ENCODE measurements at regions not wholly inside any gene's neighbourhood (a gene's known extent, or its start where the extent isn't known, plus 50 kb on each side); places are given as distances from the start of the nearest gene placed in this dataset.

DNA sequence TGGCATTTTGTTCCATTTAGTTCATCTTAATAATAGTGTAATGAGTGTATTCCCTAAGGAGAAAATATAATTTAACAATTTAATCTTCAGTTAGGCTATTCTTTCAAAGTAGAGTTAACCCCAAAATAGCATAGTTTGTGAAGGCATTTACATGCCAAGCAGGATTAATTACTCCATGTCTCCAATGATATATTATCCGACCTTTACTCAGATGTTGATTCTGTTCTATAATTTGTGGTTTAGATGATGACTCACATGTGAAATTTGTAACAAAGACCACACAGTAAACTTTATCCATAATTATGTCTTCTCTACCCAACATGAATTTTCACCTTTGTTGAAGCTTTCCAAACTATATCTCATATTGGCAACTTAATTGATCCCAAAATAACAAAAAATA lies 2065.2 kb downstream of the MRPL39 start:
- H2AFZ ChIP-seq (ENCODE audit: control insufficient read depth, low read length): no peak overlapping the region

DNA sequence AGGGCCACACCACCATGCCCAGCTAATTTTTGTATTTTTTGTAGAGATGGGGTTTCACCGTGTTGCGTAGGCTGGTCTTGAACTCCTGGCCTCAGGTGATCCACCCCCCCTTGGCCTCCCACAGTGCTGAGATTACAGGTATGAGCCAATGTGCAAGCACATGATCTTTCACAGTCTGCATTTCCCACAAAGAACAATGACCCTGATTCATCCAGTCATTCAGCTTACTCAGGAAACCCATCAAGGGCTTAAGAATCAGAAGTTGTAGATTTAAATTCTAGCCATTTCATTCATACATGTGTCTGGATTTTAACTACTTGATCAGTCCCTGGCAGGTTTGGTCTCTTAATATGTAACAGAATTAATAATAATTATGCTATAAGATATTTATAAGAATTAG lies 2065.7 kb downstream of the MRPL39 start:
- no peaks in the 10 kb centered on the region for H4K20me1 ChIP-seq (ENCODE audit: control insufficient read depth, extremely low read depth, insufficient read depth, low read length)
- H2AFZ ChIP-seq (ENCODE audit: control insufficient read depth, low read length): no peak overlapping the region
- no peak overlapping the region for H3K9ac ChIP-seq (ENCODE audit: control insufficient read depth, extremely low read depth, insufficient read depth, low read length)
- no peak for DNase-seq (ENCODE audit: low read depth, low spot score)
- no peaks in the 10 kb centered on the region for H3K9me1 ChIP-seq (ENCODE audit: control insufficient read depth, extremely low read depth, insufficient read depth, low read length)
- no peak overlapping the region for H3K4me2 ChIP-seq (ENCODE audit: control insufficient read depth, extremely low read depth, insufficient read depth, low read depth, low read length)
- H3K9me3 ChIP-seq (ENCODE audit: control insufficient read depth, low read depth, low read length): no peaks in the 10 kb centered on the region
- FAIRE-seq: no peak
- TF ChIP-seq EZH2 (IDR thresholded peaks at IDR 0.05; ENCODE audit: low read length): no peak
- TF ChIP-seq, protein P1, sequence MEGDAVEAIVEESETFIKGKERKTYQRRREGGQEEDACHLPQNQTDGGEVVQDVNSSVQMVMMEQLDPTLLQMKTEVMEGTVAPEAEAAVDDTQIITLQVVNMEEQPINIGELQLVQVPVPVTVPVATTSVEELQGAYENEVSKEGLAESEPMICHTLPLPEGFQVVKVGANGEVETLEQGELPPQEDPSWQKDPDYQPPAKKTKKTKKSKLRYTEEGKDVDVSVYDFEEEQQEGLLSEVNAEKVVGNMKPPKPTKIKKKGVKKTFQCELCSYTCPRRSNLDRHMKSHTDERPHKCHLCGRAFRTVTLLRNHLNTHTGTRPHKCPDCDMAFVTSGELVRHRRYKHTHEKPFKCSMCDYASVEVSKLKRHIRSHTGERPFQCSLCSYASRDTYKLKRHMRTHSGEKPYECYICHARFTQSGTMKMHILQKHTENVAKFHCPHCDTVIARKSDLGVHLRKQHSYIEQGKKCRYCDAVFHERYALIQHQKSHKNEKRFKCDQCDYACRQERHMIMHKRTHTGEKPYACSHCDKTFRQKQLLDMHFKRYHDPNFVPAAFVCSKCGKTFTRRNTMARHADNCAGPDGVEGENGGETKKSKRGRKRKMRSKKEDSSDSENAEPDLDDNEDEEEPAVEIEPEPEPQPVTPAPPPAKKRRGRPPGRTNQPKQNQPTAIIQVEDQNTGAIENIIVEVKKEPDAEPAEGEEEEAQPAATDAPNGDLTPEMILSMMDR (optimal IDR thresholded peaks at IDR 0.05 in 1 of 3, IDR thresholded peaks at IDR 0.05 in 1 of 3, conservative IDR thresholded peaks at IDR 0.05 in 1 of 3; ENCODE audit: extremely low read depth in 1 of 3, insufficient read depth in 2 of 3, low read length in 3 of 3): no peak
- dilution Hi-C loops (cut with MboI; ENCODE audit: extremely low pct_ligation_motif_present, low sequenced_read_pairs): no loop called here
- H3K4me3 ChIP-seq (ENCODE audit: control insufficient read depth in 2 of 3, extremely low read depth in 1 of 3, insufficient read depth in 2 of 3, low read depth in 1 of 3, low read length in 3 of 3): no peak overlapping the region
- H3K27me3 ChIP-seq (ENCODE audit: control insufficient read depth, extremely low read depth, insufficient read depth, low read length): no peaks in the 10 kb centered on the region
- H3K79me2 ChIP-seq (ENCODE audit: control insufficient read depth, insufficient read depth, low read length): no peaks in the 10 kb centered on the region
- H3K36me3 ChIP-seq (ENCODE audit: control insufficient read depth in 2 of 2, extremely low read depth in 1 of 2, insufficient read depth in 2 of 2, low read length in 2 of 2): no peaks in the 10 kb centered on the region
- no peak overlapping the region for H3K27ac ChIP-seq (ENCODE audit: control insufficient read depth, insufficient read depth, low read length)
- H3K4me1 ChIP-seq (ENCODE audit: control insufficient read depth, extremely low read depth, insufficient read depth, low read length): no peaks in the 10 kb centered on the region

More for the DNA sequence above, 2065.2 kb downstream of the MRPL39 start:
- TF ChIP-seq EZH2 (IDR thresholded peaks at IDR 0.05; ENCODE audit: low read length): no peak
- TF ChIP-seq, protein P1 (optimal IDR thresholded peaks at IDR 0.05 in 1 of 3, IDR thresholded peaks at IDR 0.05 in 1 of 3, conservative IDR thresholded peaks at IDR 0.05 in 1 of 3; ENCODE audit: extremely low read depth in 1 of 3, insufficient read depth in 2 of 3, low read length in 3 of 3): no peak
- Histone ChIP-seq H3K4me1 (ENCODE audit: control insufficient read depth, extremely low read depth, insufficient read depth, low read length) (no peaks in the 10 kb centered on the region), H3K9me3 (ENCODE audit: control insufficient read depth, low read depth, low read length) (no peaks in the 10 kb centered on the region), H3K36me3 (ENCODE audit: control insufficient read depth in 2 of 2, extremely low read depth in 1 of 2, insufficient read depth in 2 of 2, low read length in 2 of 2) (no peaks in the 10 kb centered on the region), H3K4me3 (ENCODE audit: control insufficient read depth in 2 of 3, extremely low read depth in 1 of 3, insufficient read depth in 2 of 3, low read depth in 1 of 3, low read length in 3 of 3) (no peak overlapping the region), H3K9ac (ENCODE audit: control insufficient read depth, extremely low read depth, insufficient read depth, low read length) (no peak overlapping the region), H3K27ac (ENCODE audit: control insufficient read depth, insufficient read depth, low read length) (no peak overlapping the region), H3K4me2 (ENCODE audit: control insufficient read depth, extremely low read depth, insufficient read depth, low read depth, low read length) (no peak overlapping the region), H3K9me1 (ENCODE audit: control insufficient read depth, extremely low read depth, insufficient read depth, low read length) (no peaks in the 10 kb centered on the region), H4K20me1 (ENCODE audit: control insufficient read depth, extremely low read depth, insufficient read depth, low read length) (no peaks in the 10 kb centered on the region), H3K27me3 (ENCODE audit: control insufficient read depth, extremely low read depth, insufficient read depth, low read length) (no peaks in the 10 kb centered on the region), H3K79me2 (ENCODE audit: control insufficient read depth, insufficient read depth, low read length) (no peaks in the 10 kb centered on the region)
- no peak for DNase-seq (ENCODE audit: low read depth, low spot score)
- FAIRE-seq: no peak
- dilution Hi-C loops (cut with MboI; ENCODE audit: extremely low pct_ligation_motif_present, low sequenced_read_pairs): no loop called here

Data from keratinocyte (primary cell).